GM23248 (cell line): ENCODE measurements at regions not wholly inside any gene's neighbourhood (a gene's known extent, or its start where the extent isn't known, plus 50 kb on each side); places are given as distances from the start of the nearest gene placed in this dataset.

Source experiments
- EZH2 ChIP-seq: fragments of 200-600 bp; sonication (generic); IDR thresholded peaks from 2 replicates; pipeline ENCODE4 v1.6.1; 2018; ENCODE audit warnings: antibody characterized with exemption, mild to moderate bottlenecking; ENCODE audit not compliant: insufficient read depth, poor library complexity, severe bottlenecking
- EZH2phosphoT487 ChIP-seq: fragments of 200-600 bp; sonication (generic); IDR thresholded peaks from 2 replicates; pipeline ENCODE4 v1.6.1; 2018; ENCODE audit warnings: antibody characterized with exemption, moderate library complexity, mild to moderate bottlenecking, low read depth; ENCODE audit not compliant: insufficient read depth

GRCh38 chr5:13211064-13211463 is 733.4 kb downstream of the DNAH5 start:
- no peak for TF ChIP-seq EZH2
- no peak for TF ChIP-seq EZH2phosphoT487
